Skeletal muscle cell (primary cell): ENCODE measurements at regions not wholly inside any gene's neighbourhood (a gene's known extent, or its start where the extent isn't known, plus 50 kb on each side); places are given as distances from the start of the nearest gene placed in this dataset.
"Not testable (repeated sequence)": the region's sequence is repeated elsewhere in the genome, so short reads cannot be mapped to it uniquely, and the experiment has no call there.

Experiments
- DNase-seq: peaks from one replicate; pipeline ENCODE4 v3.0.0-alpha.2; 2010; ENCODE audit warnings: low read depth
- H3K4me3 ChIP-seq: 2 replicates; pipeline ENCODE4 v1.5.1; 2011; ENCODE audit warnings: low read depth, mild to moderate bottlenecking, control low read depth, low read length, moderate library complexity

- no peak for DNase-seq
- H3K4me3 ChIP-seq = no peak overlapping the region
Measured at GRCh38 chr2:228801451-228801850, 469.6 kb downstream of the PID1 start.

- DNase-seq = no peak
- H3K4me3 ChIP-seq = no peak overlapping the region
Measured at GRCh38 chr2:228799208-228799588, 471.9 kb downstream of the PID1 start.

GRCh38 chr2:228798458-228799207 is 472.5 kb downstream of the PID1 start:
- DNase-seq = peak; percentile 3
- H3K4me3 ChIP-seq = no peak overlapping the region

- no peak for DNase-seq
- H3K4me3 ChIP-seq = no peak overlapping the region
Measured at GRCh38 chr2:228796386-228796785, 474.7 kb downstream of the PID1 start.

GRCh38 chr2:228793116-228793515 is 478.0 kb downstream of the PID1 start:
- no peak overlapping the region for H3K4me3 ChIP-seq
- no peak for DNase-seq

- DNase-seq = no peak
- H3K4me3 ChIP-seq = no peak overlapping the region
Measured at GRCh38 chr2:228786901-228787300, 484.2 kb downstream of the PID1 start.

- no peak overlapping the region for H3K4me3 ChIP-seq
- no peak for DNase-seq
Measured at GRCh38 chr2:228782281-228782680, 488.8 kb downstream of the PID1 start.

GRCh38 chr2:228777855-228778355 is 493.2 kb downstream of the PID1 start:
- no peak for DNase-seq
- H3K4me3 ChIP-seq = no peak overlapping the region

GRCh38 chr2:228774548-228774947 is 496.5 kb downstream of the PID1 start:
- no peak for DNase-seq
- H3K4me3 ChIP-seq = no peak overlapping the region

GRCh38 chr2:228771774-228772173 is 499.3 kb downstream of the PID1 start:
- no peak overlapping the region for H3K4me3 ChIP-seq
- DNase-seq = peak; percentile 17

- no peak for DNase-seq
- H3K4me3 ChIP-seq = no peak overlapping the region
Measured at GRCh38 chr2:228771315-228771714, 499.8 kb downstream of the PID1 start.

GRCh38 chr2:228768818-228769217 is 502.3 kb downstream of the PID1 start:
- no peak overlapping the region for H3K4me3 ChIP-seq
- peak; percentile 87 for DNase-seq

GRCh38 chr2:228768141-228768540 is 502.9 kb downstream of the PID1 start:
- DNase-seq = peak; percentile 50

GRCh38 chr2:228767196-228767595 is 503.9 kb downstream of the PID1 start:
- H3K4me3 ChIP-seq = no peak overlapping the region
- peak; percentile 58 for DNase-seq

More at GRCh38 chr2:228768141-228768540, 502.9 kb downstream of the PID1 start:
- H3K4me3 ChIP-seq = not testable (repeated sequence)

- DNase-seq = no peak
- no peak overlapping the region for H3K4me3 ChIP-seq
Measured at GRCh38 chr2:228763379-228763981, 507.6 kb downstream of the PID1 start.

- no peak for DNase-seq
- no peak overlapping the region for H3K4me3 ChIP-seq
Measured at GRCh38 chr2:228762565-228762964, 508.5 kb downstream of the PID1 start.

GRCh38 chr2:228755661-228756060 is 515.4 kb downstream of the PID1 start:
- not testable (repeated sequence) for DNase-seq, H3K4me3 ChIP-seq

- DNase-seq = no peak
- H3K4me3 ChIP-seq = no peak overlapping the region
Measured at GRCh38 chr2:228747483-228747882, 523.6 kb downstream of the PID1 start.

- H3K4me3 ChIP-seq = no peak overlapping the region
- DNase-seq = no peak
Measured at GRCh38 chr2:228738671-228739380, 532.3 kb downstream of the PID1 start.

GRCh38 chr2:228735697-228736096 is 535.4 kb downstream of the PID1 start:
- DNase-seq = no peak
- H3K4me3 ChIP-seq = no peak overlapping the region
